GM18861 (cell line): ENCODE measurements at regions not wholly inside any gene's neighbourhood (a gene's known extent, or its start where the extent isn't known, plus 50 kb on each side); places are given as distances from the start of the nearest gene placed in this dataset.
"Not testable (repeated sequence)": the region's sequence is repeated elsewhere in the genome, so short reads cannot be mapped to it uniquely, and the experiment has no call there.

Experiments used
- ATAC-seq: cut with Tn5 transposase; IDR thresholded peaks from one replicate; pipeline ENCODE4 v1.9.1; 2021; ENCODE audit not compliant: unreplicated experiment

- ATAC-seq: not testable (repeated sequence)
Observed at GRCh38 chr21:5103880-5104561, 5417.4 kb upstream of the TPTE start.

GRCh38 chr21:5104562-5104928 lies 5416.8 kb upstream of the TPTE start:
- not testable (repeated sequence) for ATAC-seq

- ATAC-seq: peak; percentile 44
Observed at GRCh38 chr21:5105939-5106708, 5415.3 kb upstream of the TPTE start.

GRCh38 chr21:5106767-5107464 lies 5414.5 kb upstream of the TPTE start:
- ATAC-seq: peak; percentile 20

- ATAC-seq: not testable (repeated sequence)
Observed at GRCh38 chr21:5107637-5108036, 5413.7 kb upstream of the TPTE start.

GRCh38 chr21:5108048-5108775 lies 5413.2 kb upstream of the TPTE start:
- not testable (repeated sequence) for ATAC-seq

GRCh38 chr21:5111197-5111596 lies 5410.2 kb upstream of the TPTE start:
- ATAC-seq: not testable (repeated sequence)

- not testable (repeated sequence) for ATAC-seq
Observed at GRCh38 chr21:5113092-5113491, 5408.3 kb upstream of the TPTE start.

GRCh38 chr21:5114468-5114867 lies 5406.9 kb upstream of the TPTE start:
- not testable (repeated sequence) for ATAC-seq

- not testable (repeated sequence) for ATAC-seq
Observed at GRCh38 chr21:5114893-5115645, 5406.3 kb upstream of the TPTE start.

GRCh38 chr21:5115646-5116343 lies 5405.6 kb upstream of the TPTE start:
- ATAC-seq: not testable (repeated sequence)

GRCh38 chr21:5116344-5117123 lies 5404.8 kb upstream of the TPTE start:
- not testable (repeated sequence) for ATAC-seq

- ATAC-seq: not testable (repeated sequence)
Observed at GRCh38 chr21:5117135-5117534, 5404.2 kb upstream of the TPTE start.

- ATAC-seq: not testable (repeated sequence)
Observed at GRCh38 chr21:5117666-5118295, 5403.6 kb upstream of the TPTE start.

GRCh38 chr21:5118296-5118679 lies 5403.1 kb upstream of the TPTE start:
- ATAC-seq: not testable (repeated sequence)

GRCh38 chr21:5119179-5119578 lies 5402.2 kb upstream of the TPTE start:
- not testable (repeated sequence) for ATAC-seq

- ATAC-seq: not testable (repeated sequence)
Observed at GRCh38 chr21:5121399-5121798, 5400.0 kb upstream of the TPTE start.

- ATAC-seq: not testable (repeated sequence)
Observed at GRCh38 chr21:5121849-5122248, 5399.5 kb upstream of the TPTE start.
